ENCODE measurements at regions not wholly inside any gene's neighbourhood (a gene's known extent, or its start where the extent isn't known, plus 50 kb on each side); places are given as distances from the start of the nearest gene placed in this dataset.

DNA sequence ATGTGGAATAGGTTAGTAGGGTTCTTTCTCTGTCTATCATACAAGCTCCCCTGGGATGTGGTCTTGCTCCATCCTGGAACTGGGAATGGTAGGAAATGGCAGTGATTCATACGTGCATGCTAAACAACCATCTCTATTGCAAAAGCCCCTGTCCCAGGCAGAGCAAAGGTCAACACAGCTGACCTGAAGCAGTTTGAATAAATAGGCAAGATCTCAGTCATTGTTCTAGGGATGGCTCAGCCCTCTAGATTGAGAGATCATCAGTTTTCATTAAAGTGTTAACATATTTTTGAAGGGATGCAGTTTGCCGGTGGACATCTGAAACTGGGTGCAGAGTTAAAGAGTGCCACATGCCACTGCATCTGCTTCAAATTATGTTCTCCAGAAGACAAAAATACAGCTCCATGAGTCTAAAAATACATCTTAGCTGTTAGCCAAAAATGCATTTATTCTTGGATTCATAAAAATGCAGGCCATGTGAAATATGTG lies 224.1 kb downstream of the ESM1 start:
- peak; percentile 90 for DNase-seq (ENCODE audit: low read depth, low spot score)
- POLR2A ChIA-PET = interaction anchor here (0.6 to 1.8 kb wide), 7 partner anchors 17 to 244 kb away, joined by 3 to 6 read pairs (median 3); partner anchors contain the start of gene SNX18
- CTCF ChIA-PET = interaction anchor here (1.0 to 2.1 kb wide), 8 partner anchors 8 to 244 kb away, joined by 3 to 9 read pairs (median 4); no protein-coding TSS in a partner anchor
- no peak overlapping the region for H3K4me3 ChIP-seq (ENCODE audit: low read depth, low read length)
- TF ChIP-seq, protein P1, sequence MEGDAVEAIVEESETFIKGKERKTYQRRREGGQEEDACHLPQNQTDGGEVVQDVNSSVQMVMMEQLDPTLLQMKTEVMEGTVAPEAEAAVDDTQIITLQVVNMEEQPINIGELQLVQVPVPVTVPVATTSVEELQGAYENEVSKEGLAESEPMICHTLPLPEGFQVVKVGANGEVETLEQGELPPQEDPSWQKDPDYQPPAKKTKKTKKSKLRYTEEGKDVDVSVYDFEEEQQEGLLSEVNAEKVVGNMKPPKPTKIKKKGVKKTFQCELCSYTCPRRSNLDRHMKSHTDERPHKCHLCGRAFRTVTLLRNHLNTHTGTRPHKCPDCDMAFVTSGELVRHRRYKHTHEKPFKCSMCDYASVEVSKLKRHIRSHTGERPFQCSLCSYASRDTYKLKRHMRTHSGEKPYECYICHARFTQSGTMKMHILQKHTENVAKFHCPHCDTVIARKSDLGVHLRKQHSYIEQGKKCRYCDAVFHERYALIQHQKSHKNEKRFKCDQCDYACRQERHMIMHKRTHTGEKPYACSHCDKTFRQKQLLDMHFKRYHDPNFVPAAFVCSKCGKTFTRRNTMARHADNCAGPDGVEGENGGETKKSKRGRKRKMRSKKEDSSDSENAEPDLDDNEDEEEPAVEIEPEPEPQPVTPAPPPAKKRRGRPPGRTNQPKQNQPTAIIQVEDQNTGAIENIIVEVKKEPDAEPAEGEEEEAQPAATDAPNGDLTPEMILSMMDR (IDR thresholded peaks at IDR 0.05; ENCODE audit: insufficient read depth, low read length, missing control alignments) = no peak

DNA sequence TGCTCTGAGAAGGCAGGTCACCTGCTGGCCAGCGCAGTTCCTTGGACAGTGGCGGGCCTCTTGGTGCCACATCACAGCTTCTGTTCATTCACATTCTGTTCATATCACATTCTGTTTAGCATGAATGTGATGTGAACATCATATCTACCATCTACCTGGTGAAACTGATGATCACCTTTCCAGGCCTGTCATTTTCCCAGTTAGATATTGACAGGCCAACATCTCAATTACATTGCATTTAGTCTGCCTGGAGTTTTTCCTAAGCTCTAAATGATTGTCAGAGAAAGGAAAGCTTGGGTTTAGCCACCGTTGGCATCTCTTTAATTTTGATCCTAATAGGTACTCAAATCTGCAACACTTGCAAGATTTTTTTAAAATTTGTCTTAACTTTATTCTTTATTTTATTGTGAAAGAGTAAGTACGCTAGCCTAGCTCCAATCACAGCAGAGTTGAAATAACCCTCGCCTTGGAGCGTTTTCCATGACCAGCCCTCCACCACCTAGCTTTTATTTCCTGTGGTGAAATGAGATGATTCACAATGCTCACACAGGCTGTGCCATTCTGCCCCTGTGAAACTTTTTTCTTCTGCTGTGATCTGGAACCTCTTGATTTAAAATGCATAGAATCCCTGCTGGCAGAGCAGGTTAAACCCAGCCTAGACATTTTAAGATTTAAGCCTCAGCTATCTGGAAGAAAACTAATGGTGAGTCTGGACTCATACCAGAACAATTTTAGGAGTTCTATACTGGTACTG lies 225.0 kb downstream of the ESM1 start:
- DNase-seq (ENCODE audit: low read depth, low spot score) = no peak
- TF ChIP-seq, protein P1 (IDR thresholded peaks at IDR 0.05; ENCODE audit: insufficient read depth, low read length, missing control alignments) = no peak
- ChIA-PET CTCF (interaction anchor here (0.6 to 2.1 kb wide), 7 partner anchors 7 to 243 kb away, joined by 3 to 9 read pairs (median 5); no protein-coding TSS in a partner anchor), POLR2A (interaction anchor here (0.6 to 1.8 kb wide), 4 partner anchors 16 to 243 kb away, joined by 3 to 6 read pairs (median 4); partner anchors contain the start of gene SNX18)
- H3K4me3 ChIP-seq (ENCODE audit: low read depth, low read length) = no peak overlapping the region

- POLR2A ChIA-PET = interaction anchor here (1.2 kb wide), 1 partner anchor 14 kb away, joined by 5 read pairs; no protein-coding TSS in a partner anchor
- H3K4me3 ChIP-seq (ENCODE audit: low read depth, low read length) = no peak overlapping the region
- TF ChIP-seq, protein P1 (IDR thresholded peaks at IDR 0.05; ENCODE audit: insufficient read depth, low read length, missing control alignments) = no peak
- CTCF ChIA-PET = interaction anchor here (0.8 to 2.4 kb wide), 4 partner anchors 11 to 87 kb away, joined by 3 to 10 read pairs (median 4); no protein-coding TSS in a partner anchor
- DNase-seq (ENCODE audit: low read depth, low spot score) = peak; percentile 80
These were observed 227.4 kb downstream of the ESM1 start for GRCh38 chr5:54758038-54758437.

GRCh38 chr5:54757541-54757940 lies 227.9 kb downstream of the ESM1 start:
- no peak overlapping the region for H3K4me3 ChIP-seq (ENCODE audit: low read depth, low read length)
- ChIA-PET CTCF (interaction anchor here (1.0 to 2.4 kb wide), 4 partner anchors 12 to 241 kb away, joined by 3 to 10 read pairs (median 5); no protein-coding TSS in a partner anchor), POLR2A (interaction anchor here (1.2 kb wide), 1 partner anchor 13 kb away, joined by 5 read pairs; no protein-coding TSS in a partner anchor)
- TF ChIP-seq, protein P1 (IDR thresholded peaks at IDR 0.05; ENCODE audit: insufficient read depth, low read length, missing control alignments) = no peak
- DNase-seq (ENCODE audit: low read depth, low spot score) = no peak

DNA sequence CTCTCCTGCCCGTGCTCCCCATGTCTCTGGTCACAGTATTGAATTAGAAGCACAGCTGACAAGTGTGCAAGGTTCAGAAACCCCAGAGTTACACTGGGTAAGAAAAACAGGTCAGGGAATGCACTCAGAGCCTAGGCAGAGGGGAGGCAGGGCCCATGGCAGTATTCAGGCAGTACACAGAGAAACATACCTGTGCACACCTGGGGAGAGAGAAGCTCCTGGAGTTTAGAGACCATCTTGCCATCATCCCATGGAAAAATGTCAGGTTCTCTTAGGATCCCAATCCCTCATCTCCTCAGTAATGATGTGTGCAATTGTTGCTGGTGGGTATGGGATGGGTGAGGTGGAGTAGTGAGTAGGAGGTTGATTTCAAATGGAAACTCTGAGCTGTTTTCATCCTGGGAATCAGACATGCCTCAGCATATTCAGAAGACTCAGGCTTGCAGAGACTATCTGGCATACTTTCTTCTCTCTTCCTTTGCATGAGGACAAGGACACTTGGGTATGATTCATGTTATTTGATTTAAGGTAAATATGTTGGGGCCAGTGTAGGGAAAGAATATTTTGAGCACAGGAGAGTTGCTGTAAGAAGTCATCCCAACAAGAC lies 228.5 kb downstream of the ESM1 start:
- CTCF ChIA-PET = interaction anchor here (0.9 to 2.4 kb wide), 3 partner anchors 89 to 240 kb away, joined by 3 to 10 read pairs (median 5); partner anchors contain the start of gene SNX18
- DNase-seq (ENCODE audit: low read depth, low spot score) = no peak
- H3K4me3 ChIP-seq (ENCODE audit: low read depth, low read length) = no peak overlapping the region
- TF ChIP-seq, protein P1 (IDR thresholded peaks at IDR 0.05; ENCODE audit: insufficient read depth, low read length, missing control alignments) = no peak
- POLR2A ChIA-PET = no interaction called here
